ENCODE measurements at regions not wholly inside any gene's neighbourhood (a gene's known extent, or its start where the extent isn't known, plus 50 kb on each side); places are given as distances from the start of the nearest gene placed in this dataset.
"Not testable (repeated sequence)": the region's sequence is repeated elsewhere in the genome, so short reads cannot be mapped to it uniquely, and the experiment has no call there.

- DNase-seq (ENCODE audit: low read depth), result no peak
Observed at GRCh38 chr1:228943436-228943835, 208.2 kb downstream of the RHOU start.

- no peak for DNase-seq (ENCODE audit: low read depth)
Observed at GRCh38 chr1:228944296-228944695, 209.0 kb downstream of the RHOU start.

GRCh38 chr1:228944935-228945371, 209.7 kb downstream of the RHOU start:
- no peak for DNase-seq (ENCODE audit: low read depth)

- DNase-seq (ENCODE audit: low read depth), result no peak
Observed at GRCh38 chr1:228945885-228946284, 210.6 kb downstream of the RHOU start.

GRCh38 chr1:228949617-228950016, 214.3 kb downstream of the RHOU start:
- not testable (repeated sequence) for DNase-seq (ENCODE audit: low read depth)

GRCh38 chr1:228953207-228953606, 217.9 kb downstream of the RHOU start:
- no peak for DNase-seq (ENCODE audit: low read depth)

GRCh38 chr1:228953808-228954207, 218.5 kb downstream of the RHOU start:
- not testable (repeated sequence) for DNase-seq (ENCODE audit: low read depth)

GRCh38 chr1:228955691-228956090, 220.4 kb downstream of the RHOU start:
- no peak for DNase-seq (ENCODE audit: low read depth)

GRCh38 chr1:228956864-228957263, 221.6 kb downstream of the RHOU start:
- no peak for DNase-seq (ENCODE audit: low read depth)

- DNase-seq (ENCODE audit: low read depth), result no peak
Observed at GRCh38 chr1:228957535-228957934, 222.3 kb downstream of the RHOU start.

GRCh38 chr1:228958121-228958520, 222.8 kb downstream of the RHOU start:
- DNase-seq (ENCODE audit: low read depth), result no peak

- DNase-seq (ENCODE audit: low read depth), result no peak
Observed at GRCh38 chr1:228958741-228959140, 223.5 kb downstream of the RHOU start.

- DNase-seq (ENCODE audit: low read depth), result no peak
Observed at GRCh38 chr1:228960705-228961104, 225.4 kb downstream of the RHOU start.

GRCh38 chr1:228961511-228961910, 226.2 kb downstream of the RHOU start:
- DNase-seq (ENCODE audit: low read depth), result no peak

GRCh38 chr1:228963795-228964177, 228.5 kb downstream of the RHOU start:
- DNase-seq (ENCODE audit: low read depth), result no peak

- DNase-seq (ENCODE audit: low read depth), result peak; percentile 51
Observed at GRCh38 chr1:228964178-228965089, 229.2 kb downstream of the RHOU start.

GRCh38 chr1:228968891-228969606, 233.8 kb downstream of the RHOU start:
- no peak for DNase-seq (ENCODE audit: low read depth)

GRCh38 chr1:228969953-228970800, 234.9 kb downstream of the RHOU start:
- no peak for DNase-seq (ENCODE audit: low read depth)

- DNase-seq (ENCODE audit: low read depth), result no peak
Observed at GRCh38 chr1:228972576-228972975, 237.3 kb downstream of the RHOU start.

GRCh38 chr1:228974273-228974672, 239.0 kb downstream of the RHOU start:
- no peak for DNase-seq (ENCODE audit: low read depth)

GRCh38 chr1:228975238-228975907, 240.1 kb downstream of the RHOU start:
- DNase-seq (ENCODE audit: low read depth), result no peak

- no peak for DNase-seq (ENCODE audit: low read depth)
Observed at GRCh38 chr1:228976316-228976715, 241.0 kb downstream of the RHOU start.
